ENCODE measurements at regions not wholly inside any gene's neighbourhood (a gene's known extent, or its start where the extent isn't known, plus 50 kb on each side); places are given as distances from the start of the nearest gene placed in this dataset.

DNA sequence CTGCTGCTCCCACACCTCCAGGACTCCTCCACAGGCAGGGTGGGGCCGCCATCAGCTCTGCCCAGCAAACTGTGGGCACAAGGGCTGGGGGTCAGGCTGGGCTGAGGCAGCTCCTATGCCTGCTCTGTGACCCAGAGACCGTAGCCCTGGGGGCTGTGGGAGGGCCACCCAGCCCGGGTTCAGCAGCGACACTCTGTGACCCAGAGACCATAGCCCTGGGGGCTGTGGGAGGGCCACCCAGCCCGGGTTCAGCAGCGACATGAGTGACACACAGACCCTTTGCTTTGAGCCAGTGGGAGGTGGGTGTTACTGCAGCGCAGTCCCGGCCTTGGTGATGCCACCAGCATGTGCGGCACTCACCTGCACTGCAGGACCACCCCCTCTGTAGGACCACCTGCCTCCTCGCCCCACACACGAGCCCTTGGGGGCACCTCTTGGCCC lies 118.9 kb upstream of the LPCAT1 start:
- WGBS (ENCODE audit: low lambda C conversion rate): 25% methylated on average over 4 of the region's 11 CpGs
- FAIRE-seq: no peak

More for the DNA sequence above, 118.9 kb upstream of the LPCAT1 start:
- Histone ChIP-seq H2AFZ (ENCODE audit: low read length) (no peak overlapping the region), H3K4me3 (replicated peaks in 1 of 3; ENCODE audit: insufficient read depth in 1 of 3, low read depth in 2 of 3, low read length in 3 of 3) (no peak overlapping the region), H3K27me3 (ENCODE audit: control insufficient read depth in 1 of 2, insufficient read depth in 2 of 2, low read length in 2 of 2) (peaks cover 11 to 51% of the 10 kb centered on the region in 2 experiments), H3K36me3 (replicated peaks in 1 of 2; ENCODE audit: control insufficient read depth in 1 of 2, insufficient read depth in 2 of 2, low read length in 2 of 2) (no peaks in the 10 kb centered on the region), H3K4me1 (ENCODE audit: insufficient read depth, low read length) (peaks cover 21% of the 10 kb centered on the region; the same call in 1 of the 2 replicates), H3K79me2 (ENCODE audit: insufficient read depth, low read length) (no peaks in the 10 kb centered on the region), H3K9me3 (ENCODE audit: low read length) (no peaks in the 10 kb centered on the region), H3K9ac (ENCODE audit: insufficient read depth, low read depth, low read length) (no peak overlapping the region), H4K20me1 (ENCODE audit: insufficient read depth, low read length) (no peaks in the 10 kb centered on the region), H3K4me2 (ENCODE audit: low read depth, low read length) (no peak overlapping the region), H3K27ac (ENCODE audit: extremely low read length, insufficient read depth, low read length) (no peak overlapping the region)
- POLR2A ChIA-PET: no interaction called here
- BruUV-seq (replicated peaks): no TSS peak
- CTCF ChIA-PET (ENCODE audit: low intra/inter-chr PET ratio, low total read pairs): interaction anchor here (1.9 kb wide), 2 partner anchors 131 to 262 kb away, joined by 6 to 13 read pairs; no protein-coding TSS in a partner anchor
- intact Hi-C loops (cut with micrococcal nuclease; ENCODE audit: unreplicated experiment) (loop anchor here (5.0 to 10.0 kb wide), 2 partner anchors 165 to 438 kb away; partner anchors contain the start of gene SLC6A19), in situ Hi-C loops (cut with HindIII; ENCODE audit: extremely low pct_ligation_motif_present, low pct_unique_long_range_greater_than_20kb) (loop anchor here (10.0 to 25.0 kb wide), 3 partner anchors 130 to 468 kb away; partner anchors contain the start of gene LPCAT1)
- DNase-seq (ENCODE audit: low spot score) (no peak), ATAC-seq (no peak)
- TF ChIP-seq MAX (IDR thresholded peaks at IDR 0.05): no peak
- TF ChIP-seq, protein P1, sequence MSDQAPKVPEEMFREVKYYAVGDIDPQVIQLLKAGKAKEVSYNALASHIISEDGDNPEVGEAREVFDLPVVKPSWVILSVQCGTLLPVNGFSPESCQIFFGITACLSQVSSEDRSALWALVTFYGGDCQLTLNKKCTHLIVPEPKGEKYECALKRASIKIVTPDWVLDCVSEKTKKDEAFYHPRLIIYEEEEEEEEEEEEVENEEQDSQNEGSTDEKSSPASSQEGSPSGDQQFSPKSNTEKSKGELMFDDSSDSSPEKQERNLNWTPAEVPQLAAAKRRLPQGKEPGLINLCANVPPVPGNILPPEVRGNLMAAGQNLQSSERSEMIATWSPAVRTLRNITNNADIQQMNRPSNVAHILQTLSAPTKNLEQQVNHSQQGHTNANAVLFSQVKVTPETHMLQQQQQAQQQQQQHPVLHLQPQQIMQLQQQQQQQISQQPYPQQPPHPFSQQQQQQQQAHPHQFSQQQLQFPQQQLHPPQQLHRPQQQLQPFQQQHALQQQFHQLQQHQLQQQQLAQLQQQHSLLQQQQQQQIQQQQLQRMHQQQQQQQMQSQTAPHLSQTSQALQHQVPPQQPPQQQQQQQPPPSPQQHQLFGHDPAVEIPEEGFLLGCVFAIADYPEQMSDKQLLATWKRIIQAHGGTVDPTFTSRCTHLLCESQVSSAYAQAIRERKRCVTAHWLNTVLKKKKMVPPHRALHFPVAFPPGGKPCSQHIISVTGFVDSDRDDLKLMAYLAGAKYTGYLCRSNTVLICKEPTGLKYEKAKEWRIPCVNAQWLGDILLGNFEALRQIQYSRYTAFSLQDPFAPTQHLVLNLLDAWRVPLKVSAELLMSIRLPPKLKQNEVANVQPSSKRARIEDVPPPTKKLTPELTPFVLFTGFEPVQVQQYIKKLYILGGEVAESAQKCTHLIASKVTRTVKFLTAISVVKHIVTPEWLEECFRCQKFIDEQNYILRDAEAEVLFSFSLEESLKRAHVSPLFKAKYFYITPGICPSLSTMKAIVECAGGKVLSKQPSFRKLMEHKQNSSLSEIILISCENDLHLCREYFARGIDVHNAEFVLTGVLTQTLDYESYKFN (CRISPR knock-in tag; conservative IDR thresholded peaks at IDR 0.05): no peak
- TF ChIP-seq, protein P2, sequence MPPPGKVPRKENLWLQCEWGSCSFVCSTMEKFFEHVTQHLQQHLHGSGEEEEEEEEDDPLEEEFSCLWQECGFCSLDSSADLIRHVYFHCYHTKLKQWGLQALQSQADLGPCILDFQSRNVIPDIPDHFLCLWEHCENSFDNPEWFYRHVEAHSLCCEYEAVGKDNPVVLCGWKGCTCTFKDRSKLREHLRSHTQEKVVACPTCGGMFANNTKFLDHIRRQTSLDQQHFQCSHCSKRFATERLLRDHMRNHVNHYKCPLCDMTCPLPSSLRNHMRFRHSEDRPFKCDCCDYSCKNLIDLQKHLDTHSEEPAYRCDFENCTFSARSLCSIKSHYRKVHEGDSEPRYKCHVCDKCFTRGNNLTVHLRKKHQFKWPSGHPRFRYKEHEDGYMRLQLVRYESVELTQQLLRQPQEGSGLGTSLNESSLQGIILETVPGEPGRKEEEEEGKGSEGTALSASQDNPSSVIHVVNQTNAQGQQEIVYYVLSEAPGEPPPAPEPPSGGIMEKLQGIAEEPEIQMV (CRISPR knock-in tag; IDR thresholded peaks at IDR 0.05; ENCODE audit: low read depth): no peak
- TF ChIP-seq, protein P3, sequence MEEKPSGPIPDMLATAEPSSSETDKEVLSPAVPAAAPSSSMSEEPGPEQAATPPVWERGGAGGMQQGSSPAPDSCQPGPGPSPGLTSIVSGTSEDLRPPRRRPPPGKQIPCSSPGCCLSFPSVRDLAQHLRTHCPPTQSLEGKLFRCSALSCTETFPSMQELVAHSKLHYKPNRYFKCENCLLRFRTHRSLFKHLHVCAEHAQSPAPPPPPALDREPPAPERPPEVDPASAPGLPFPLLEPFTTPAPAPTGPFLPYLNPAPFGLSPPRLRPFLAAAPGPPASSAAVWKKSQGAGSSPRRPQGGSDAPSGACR (CRISPR knock-in tag; IDR thresholded peaks at IDR 0.05): no peak
- TF ChIP-seq, protein P4, sequence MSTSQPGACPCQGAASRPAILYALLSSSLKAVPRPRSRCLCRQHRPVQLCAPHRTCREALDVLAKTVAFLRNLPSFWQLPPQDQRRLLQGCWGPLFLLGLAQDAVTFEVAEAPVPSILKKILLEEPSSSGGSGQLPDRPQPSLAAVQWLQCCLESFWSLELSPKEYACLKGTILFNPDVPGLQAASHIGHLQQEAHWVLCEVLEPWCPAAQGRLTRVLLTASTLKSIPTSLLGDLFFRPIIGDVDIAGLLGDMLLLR (CRISPR knock-in tag; IDR thresholded peaks at IDR 0.05): no peak
- no peak for TF ChIP-seq SETDB1 (CRISPR knock-in tag; IDR thresholded peaks at IDR 0.05; ENCODE audit: borderline replicate concordance)

Data from HepG2 (cell line).